HuH-7.5 (cell line): ENCODE measurements at regions not wholly inside any gene's neighbourhood (a gene's known extent, or its start where the extent isn't known, plus 50 kb on each side); places are given as distances from the start of the nearest gene placed in this dataset.

Experiments used
- DNase-seq: peaks from one replicate; pipeline ENCODE4 v3.0.0; 2011; ENCODE audit warnings: low spot score

DNA sequence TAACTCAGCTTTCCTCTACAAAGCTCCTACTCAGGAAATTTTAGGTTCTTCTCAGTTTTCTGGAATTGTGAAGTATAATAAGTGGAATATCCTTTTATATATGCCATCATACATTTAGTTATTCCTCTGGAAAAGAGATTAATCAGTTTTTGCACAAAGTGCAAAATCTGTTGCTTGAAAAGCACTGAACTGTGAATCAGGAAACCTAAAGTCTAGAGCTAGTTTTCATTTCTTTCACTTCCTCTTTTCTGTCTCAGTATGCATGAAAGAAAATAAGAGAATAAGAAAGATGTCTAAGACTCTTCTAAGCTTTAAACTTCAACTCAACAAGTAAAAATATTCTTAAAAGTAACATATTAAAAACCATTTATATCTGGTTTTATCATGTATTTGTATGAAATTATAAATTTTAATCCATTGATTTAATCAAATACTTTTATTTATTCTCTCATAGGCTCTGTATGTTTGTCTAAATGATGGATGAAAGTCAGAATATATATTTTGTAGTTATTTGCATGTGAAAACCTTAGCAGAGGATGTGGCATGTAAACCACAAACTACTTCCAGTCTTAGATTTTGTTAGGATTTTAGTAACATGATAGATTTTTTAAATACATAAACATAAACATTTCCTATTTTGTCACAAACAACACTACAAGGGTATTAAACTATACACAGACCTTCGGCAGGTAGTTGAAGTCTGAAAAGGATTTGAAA, 1073.0 kb downstream of the XPNPEP1 start:
- no peak for DNase-seq

DNA sequence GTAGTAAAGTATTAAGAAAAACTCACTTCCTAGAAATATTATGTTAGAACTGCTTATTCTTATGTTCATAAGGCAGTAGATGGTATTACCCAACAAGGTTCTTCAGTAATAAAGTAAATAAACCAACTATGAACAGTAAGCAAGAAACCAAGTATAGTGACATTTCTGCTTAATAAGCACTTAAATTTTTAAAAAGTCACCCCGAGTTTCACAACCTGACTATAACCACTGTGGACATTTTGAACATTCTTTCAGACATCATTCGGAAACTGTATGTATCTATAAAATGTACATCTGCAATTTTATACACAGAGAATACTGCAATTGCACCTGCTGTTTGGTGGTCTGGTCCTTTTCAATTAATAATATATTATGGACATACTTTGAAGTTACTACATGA, 1073.6 kb downstream of the XPNPEP1 start:
- DNase-seq, result no peak

DNA sequence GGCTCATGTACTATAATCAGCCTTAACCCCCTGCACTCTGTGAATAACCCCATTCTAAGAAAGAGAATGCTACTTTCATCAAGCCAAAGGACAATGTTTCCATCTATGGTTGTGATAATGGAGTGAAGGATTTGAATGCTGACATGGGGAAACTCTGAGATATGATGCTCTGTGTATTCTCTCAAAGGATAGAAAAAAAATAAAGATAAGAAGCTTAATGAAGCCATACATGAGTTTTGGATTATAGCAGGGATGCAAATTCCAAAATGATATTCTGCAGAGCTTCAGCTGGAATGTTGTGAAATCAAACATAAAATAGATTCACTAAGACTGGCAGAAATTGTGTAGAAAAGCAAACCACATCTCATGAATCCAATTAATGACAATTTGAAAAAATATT, 1074.1 kb downstream of the XPNPEP1 start:
- DNase-seq, result no peak

DNA sequence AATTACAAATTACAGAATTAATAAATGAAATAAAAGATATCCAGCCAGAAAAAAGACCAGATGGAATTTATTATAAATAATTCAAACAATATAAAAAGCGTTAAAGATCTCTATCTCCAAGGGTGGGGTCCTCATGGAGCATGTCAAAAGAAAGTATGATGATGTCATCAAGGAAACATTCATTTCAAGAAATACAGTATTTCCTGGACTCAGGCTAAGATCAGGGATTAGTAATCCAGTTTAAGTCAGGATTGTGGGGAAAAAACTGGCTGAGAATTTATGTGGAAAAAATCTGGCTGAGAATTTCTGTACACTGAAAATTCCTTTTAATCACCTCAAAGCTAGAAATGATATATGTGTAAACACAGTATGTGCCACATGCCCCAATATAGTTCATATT, 1075.3 kb downstream of the XPNPEP1 start:
- DNase-seq, result no peak

DNA sequence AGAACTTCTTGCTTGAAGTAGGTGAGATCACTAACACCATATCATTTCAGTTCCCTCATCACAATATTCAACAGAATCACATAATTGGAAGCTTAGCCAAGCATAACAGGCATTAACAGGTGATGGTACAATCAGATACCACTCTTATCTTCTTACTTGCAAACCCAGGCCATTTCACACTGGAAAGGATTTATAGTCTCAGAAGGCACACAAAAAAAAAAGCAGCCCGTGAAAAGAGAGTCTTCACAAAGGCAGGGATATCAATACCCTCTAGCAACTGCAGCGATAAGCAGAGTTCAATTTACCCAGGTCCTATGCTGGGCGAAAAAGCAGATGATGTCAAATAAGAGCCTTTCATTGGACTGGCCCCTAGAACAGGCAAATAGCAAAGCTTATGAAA, 1082.4 kb downstream of the XPNPEP1 start:
- no peak for DNase-seq

DNA sequence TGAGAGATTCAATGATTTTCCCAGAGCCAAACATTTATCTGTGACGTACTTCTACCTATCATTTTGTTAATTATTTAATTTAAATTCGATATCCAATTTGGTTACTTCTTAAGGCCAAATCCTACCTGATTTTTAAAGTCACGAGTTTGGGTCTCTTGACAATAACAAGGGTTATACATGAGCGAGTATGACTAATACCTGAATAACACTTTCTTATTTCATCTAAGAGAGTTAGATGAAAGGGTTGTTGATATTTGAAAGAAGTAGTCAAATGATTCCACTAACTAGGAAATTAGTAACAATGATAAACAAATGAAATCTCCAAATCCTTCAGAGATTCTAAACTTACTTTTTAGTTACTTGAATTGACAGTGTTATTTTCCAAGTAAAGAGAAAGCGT, 1086.9 kb downstream of the XPNPEP1 start:
- DNase-seq, result no peak

DNA sequence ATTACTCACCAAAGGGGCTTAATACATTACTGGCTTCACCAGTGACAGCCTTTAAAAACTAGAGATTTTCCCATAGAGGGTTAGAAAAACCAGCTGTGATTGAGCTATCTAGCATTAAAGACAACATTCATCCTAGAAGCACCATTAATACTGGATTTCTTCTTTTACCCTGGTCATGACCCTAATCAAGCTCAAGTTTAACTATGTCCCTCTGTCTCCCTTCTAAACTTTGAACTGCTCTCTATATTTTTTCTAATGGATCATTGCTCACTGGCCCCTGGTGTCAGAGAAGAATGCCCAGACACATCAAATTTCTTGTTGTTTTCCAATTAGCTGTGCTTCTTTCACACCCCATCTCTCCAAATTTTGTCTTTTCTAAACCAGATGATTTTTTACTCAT, 1101.3 kb downstream of the XPNPEP1 start:
- DNase-seq, result no peak

DNA sequence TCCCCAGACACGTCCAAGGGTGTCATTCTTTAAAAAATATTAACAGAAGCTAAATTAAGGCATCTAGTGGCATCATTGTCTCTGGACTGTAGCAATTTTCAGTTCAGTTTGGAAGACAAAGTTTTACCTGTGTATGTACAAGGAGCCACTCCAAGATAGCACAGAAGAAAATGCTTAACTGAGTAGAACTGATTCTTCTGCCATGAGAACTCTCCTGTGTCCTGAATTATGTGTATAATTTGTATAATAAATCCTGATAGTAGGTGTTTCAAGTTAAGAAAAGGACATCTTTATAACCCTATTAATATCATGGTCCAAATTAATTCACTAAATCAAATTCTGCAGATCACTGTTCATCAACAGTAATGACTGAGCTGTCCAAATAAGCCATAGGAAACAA, 1104.0 kb downstream of the XPNPEP1 start:
- no peak for DNase-seq

DNA sequence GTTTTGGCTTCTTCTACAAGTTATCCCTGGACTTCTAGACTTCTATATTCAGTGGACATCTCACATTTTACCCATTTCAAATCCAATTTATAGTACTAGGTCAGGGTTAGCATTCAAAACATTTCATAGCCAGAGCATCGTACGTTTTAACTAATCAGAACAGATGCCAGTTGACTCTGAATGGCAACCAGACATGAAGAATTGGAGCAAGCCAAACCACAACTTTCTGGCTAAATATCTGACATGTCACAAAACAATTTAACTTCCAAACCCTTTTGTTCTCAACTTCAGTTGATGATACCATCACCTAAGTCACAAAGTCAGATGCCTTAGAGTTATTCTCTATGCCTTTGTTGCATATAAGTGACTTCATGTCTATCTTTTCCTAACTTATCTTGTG, 1105.7 kb downstream of the XPNPEP1 start:
- no peak for DNase-seq

DNA sequence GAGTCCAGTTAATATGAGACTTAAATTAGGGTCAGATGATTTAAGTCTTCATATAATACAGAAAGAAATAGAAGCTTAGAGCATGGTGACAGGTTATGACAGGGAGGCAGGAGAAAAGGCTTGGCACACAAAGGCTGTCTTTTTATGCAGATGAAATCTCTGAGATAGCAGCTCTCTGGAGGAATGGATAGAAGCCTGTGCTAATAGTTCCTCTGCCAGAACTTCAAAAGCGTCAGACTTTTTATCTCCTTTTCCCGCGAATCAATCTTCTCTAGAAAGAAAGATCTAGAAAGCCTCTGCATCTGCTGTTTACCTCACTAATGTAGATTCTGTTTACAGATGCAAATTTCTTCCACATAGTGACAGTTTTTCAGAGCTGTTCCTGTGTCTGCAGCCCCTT, 1106.2 kb downstream of the XPNPEP1 start:
- DNase-seq, result no peak

DNA sequence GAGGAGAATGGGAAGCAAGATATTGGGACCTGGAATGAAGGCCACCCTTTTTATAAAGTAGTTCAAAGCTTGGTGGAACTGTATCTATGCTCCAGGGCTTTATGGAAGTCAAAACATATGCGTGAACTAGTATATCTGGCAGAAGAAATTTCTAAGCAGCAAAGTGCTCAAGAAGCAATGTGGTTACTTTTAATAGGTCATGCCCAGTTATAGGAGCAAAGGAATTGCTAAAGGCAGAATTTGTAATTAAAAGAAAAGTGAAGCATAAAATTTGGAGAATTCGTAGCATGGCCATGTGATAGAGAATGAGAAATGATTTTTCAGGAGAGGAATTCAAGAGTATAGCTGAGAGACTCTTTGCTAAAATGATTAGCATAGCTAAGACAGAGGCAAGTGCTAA, 1110.4 kb downstream of the XPNPEP1 start:
- no peak for DNase-seq

DNA sequence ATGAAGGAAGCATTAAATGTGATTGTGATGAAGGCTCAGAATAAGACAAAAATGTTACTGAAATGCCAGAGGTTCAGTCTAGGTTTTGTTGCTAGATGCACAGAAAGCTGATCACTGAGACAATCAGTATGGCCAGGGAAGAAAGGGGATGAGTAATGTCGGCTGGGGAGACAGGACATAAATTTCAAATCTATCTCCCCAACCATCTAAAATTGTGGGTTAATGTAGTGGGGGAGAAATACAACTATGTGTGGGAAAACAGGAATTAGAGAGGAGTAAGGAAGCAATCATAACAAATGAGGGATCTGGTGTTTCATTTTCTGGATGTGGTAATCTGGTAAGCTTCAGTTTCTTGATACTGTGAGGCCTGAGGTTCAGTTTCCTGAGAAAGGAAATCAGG, 1111.0 kb downstream of the XPNPEP1 start:
- DNase-seq, result no peak

DNA sequence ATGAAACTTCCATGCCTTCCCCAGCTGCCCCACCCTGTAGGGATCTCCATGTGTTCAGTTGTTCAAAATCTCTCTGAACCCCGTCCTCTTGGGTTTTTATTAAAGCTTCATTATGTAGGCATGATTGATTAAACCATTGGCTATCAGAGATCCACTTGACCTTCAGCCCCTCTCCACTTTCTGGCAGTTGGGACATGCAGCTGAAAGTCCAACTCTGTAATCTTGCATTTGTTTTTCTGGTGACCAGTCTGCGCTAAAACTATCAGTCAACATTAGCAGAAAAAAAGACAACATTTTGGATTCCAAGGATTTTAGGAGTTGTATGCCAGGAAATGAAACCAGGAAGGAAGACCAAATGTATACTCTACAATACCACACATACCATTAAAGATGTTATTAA, 1115.1 kb downstream of the XPNPEP1 start:
- DNase-seq, result no peak

DNA sequence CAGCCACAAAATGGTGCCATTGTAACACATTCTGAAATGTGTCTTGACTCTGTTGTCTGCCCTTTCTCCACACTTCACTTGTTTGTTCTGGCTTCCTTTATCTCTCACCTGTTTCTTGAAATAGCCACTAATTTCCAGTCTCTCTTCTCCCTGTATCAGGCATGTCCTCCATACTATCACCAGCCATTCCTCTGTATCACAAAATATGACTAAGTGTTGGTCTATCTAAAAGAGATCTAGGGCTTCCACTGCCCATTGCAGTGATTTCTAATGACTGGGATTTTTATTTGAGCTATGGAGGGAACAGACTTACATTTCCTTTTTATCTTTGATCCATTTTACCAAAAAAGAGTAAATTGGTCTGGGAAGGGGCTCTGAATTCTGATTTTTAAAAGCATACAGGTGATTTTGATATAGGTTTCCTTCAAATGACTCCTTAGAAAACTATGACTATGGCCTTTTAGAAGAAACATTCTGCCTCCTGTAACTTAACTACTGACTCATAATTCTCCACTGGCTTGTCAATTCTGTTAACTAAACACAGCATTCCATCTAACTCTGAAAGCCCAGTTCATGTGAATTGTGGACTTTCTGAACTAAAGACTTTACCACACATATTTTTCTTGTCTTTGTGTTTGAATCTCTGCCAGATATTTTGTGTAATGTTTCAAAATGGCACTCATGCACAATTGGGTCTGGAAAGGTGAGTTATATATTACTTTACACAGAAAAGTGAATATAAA, 1121.4 kb downstream of the XPNPEP1 start:
- DNase-seq, result no peak

DNA sequence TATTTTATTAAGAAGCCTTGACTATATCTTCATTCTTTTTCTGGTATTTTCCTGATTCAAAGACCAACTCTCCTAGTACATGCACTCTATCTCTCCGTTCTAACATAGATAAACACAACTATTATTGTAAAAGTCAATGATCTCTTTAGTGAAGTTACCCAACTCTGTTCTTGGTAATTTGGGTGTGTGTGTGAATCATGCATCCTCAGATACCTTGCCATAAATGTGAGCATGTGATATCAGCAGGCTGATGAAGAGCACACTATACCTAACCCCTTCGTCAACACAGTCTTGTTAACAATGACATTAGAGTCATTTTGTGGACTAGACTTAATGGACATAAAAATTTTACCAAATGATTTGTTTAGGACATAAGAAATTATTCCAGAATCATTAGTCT, 1122.1 kb downstream of the XPNPEP1 start:
- DNase-seq, result no peak

DNA sequence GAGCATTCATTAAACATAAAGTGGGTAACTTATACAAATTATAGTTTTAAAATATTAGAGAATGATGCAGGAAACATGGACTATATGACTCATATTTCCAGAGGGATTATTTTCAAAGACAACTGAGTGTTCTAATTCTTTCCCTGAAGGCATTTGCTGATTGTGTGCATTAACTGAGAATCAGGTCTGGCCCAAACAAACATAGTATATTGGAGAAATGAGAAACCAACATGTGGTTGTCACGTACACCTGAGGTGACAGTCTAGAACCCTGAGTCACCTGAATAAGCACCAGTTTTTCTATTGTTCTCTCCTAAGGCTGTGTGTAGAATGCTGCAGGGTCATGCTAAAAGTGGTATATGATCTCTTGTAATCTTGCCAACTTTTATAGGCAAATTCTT, 1125.7 kb downstream of the XPNPEP1 start:
- DNase-seq, result no peak

DNA sequence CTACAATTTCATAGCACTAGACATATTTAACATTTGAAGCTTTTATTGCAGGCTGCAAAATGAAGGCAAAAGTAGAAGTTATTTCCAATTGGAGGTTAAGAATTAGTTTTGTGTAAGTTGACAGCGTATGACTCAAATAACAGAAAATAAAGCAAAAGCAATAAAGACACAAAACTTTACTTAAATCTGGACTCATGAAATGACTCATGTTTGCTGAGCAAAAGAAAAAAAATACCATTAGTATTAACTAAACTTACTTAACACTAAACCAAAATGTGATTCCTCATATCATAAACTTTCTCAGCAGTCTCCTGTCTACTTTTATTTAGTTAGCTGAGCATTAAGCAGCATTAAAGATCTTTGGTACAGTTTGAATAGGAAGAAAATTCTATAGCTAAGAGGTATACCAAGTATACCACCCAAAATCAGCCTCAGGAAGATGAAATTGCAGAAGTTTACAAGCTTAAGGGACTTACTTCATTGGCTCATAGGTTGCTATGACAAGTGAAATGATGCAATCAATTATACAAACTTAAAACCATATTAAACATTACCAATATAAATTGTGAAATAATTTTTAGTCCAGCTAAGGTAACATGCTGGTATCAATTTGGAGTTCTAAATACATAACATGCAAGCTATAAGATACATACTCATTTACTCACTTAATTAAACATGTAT, 1131.4 kb downstream of the XPNPEP1 start:
- no peak for DNase-seq

DNA sequence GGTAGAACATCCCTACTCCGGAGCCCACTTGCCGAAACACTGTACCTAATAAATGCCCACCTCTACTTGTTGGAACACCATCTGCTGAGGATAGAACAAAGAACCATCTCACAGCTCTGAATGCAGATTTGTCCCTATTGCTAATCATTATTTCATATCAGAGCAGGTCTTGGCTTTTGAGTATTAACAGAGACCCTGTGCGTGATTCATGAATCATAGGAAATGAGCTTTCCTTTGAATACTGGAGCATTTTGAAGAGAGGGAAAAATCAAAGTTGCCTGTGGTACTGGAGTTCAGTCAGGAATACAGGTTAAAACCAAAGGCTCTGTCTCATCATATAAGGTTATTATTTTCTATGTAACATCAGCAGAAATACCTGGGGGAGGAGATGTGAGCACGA, 1132.3 kb downstream of the XPNPEP1 start:
- no peak for DNase-seq

DNA sequence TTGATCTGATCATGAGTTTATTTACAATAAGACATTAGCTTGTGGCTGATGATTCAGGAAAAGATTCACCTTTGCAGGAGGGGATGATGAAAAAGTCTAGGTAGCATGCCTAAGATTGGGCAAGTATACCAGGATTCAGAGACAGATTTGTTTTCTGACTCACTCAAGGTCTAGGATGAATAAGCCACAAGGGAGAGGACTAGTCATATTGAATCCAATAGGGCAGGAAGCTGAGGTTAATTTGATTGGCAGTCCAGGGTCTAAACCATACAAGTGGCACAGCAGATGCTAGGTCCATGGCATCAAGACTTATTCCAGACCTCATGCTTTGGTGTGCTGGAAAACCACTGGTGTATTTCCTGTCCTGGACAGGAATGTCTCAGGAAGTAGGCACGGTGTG, 1133.4 kb downstream of the XPNPEP1 start:
- DNase-seq, result no peak

DNA sequence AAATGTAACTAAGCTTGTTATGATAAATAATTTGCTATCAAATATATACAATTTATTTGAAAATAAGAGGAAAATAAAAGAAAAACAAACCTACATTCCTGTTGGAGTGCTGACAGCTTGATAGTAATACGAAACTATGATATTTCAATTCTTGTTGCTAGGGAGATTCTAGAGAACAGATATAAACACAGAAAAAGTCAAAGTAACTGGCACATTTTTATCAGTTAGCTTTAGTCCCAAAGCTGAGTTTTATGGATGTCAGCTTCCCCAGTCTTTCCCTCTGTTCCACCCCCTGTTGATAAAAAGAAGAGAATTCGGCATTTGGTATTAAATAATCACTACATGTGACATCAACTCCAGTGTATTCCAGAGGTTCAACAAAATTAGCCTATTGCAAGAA, 1134.0 kb downstream of the XPNPEP1 start:
- DNase-seq, result no peak

DNA sequence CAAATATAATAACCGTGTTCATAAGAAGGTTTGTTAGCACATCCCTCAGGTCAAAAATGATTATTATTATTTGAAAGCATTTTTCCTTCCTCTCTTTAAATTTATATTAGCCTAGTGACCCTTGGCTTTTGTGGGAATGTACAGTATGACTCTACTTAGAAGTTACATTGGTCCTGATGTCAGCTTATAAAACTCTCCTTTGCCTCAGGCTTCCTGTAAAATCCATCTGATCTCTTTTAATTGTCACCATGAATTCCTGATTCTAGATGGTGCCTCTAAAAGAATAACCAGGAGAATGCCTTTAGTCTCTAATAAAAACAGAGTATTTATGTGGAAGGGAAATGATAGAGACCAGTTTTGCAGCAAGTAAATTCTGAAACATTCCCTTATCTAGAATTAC, 1134.4 kb downstream of the XPNPEP1 start:
- no peak for DNase-seq

DNA sequence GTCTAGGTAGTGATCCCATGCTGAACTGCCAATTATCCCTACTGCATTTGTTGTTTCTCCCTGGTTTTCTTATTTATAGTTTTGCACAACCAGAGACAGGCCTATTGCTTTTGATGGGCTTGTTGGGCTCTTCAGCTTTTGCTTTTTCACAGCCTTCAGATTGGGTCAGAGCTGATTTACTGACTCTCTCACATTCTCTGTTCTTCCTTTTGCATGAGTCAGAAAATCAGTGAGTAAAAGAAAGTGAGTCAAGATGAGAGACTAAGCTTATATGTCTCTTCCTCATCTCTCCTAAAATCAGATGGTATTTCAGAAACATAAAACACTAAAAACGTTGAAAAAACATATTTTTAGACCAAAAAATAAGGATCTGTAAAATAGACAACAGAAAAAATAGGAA, 1135.4 kb downstream of the XPNPEP1 start:
- DNase-seq, result no peak

DNA sequence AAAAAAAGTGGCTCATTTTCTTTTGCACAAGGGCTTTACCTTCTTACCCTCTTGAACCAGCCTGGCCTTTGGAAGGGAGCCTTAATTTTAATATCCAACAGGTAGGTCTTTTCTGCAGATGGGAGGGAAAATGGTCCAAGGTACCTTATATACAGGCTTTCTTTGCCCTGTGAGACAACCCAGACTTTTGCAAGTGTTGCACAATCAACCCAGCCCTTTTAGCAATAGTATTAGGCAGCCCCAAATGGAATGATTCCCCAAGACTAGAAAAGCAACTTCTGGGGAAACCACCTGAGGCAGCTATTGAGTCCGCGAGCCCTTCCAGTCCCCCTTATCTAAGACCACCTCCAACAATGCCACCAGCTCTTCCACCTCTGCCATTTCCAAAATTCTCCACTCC, 1138.3 kb downstream of the XPNPEP1 start:
- DNase-seq, result no peak
